RWPE2 (cell line): ENCODE measurements at regions not wholly inside any gene's neighbourhood (a gene's known extent, or its start where the extent isn't known, plus 50 kb on each side); places are given as distances from the start of the nearest gene placed in this dataset.

Experiments used
- ATAC-seq: fragments of 200-7000 bp; cut with Tn5 transposase; 3 replicates; pipeline ENCODE4 v1.9.1; 2021; ENCODE audit warnings: low read depth
- DNase-seq: peaks from one replicate; pipeline ENCODE4 v3.0.0-alpha.2; 2020; ENCODE audit warnings: low spot score
- H3K27ac ChIP-seq: fragments of 450-650 bp; 2 replicates; pipeline ENCODE4 v1.5.1; 2017; ENCODE audit warnings: mild to moderate bottlenecking; ENCODE audit not compliant: poor library complexity, severe bottlenecking
- H3K27me3 ChIP-seq: fragments of 250-450 bp; sonication (Bioruptor Pico); 2 replicates; pipeline ENCODE4 v1.5.1; 2021; ENCODE audit warnings: mild to moderate bottlenecking, moderate library complexity; ENCODE audit not compliant: insufficient read depth, poor library complexity, severe bottlenecking
- H3K36me3 ChIP-seq: fragments of 250-450 bp; sonication (Bioruptor Pico); 2 replicates; pipeline ENCODE4 v1.5.1; 2020; ENCODE audit warnings: low read depth, mild to moderate bottlenecking, moderate library complexity
- H3K4me1 ChIP-seq: fragments of 250-450 bp; sonication (Bioruptor Pico); 2 replicates; pipeline ENCODE4 v1.5.1; 2021; ENCODE audit warnings: mild to moderate bottlenecking, moderate library complexity; ENCODE audit not compliant: insufficient read depth, poor library complexity, severe bottlenecking
- H3K4me3 ChIP-seq: fragments of 250-450 bp; sonication (Bioruptor Pico); 2 replicates; pipeline ENCODE4 v1.5.1; 2021; ENCODE audit warnings: mild to moderate bottlenecking, moderate library complexity; ENCODE audit not compliant: severe bottlenecking
- H3K9me3 ChIP-seq: fragments of 250-450 bp; sonication (Bioruptor Pico); 2 replicates; pipeline ENCODE4 v1.5.1; 2021; ENCODE audit warnings: mild to moderate bottlenecking, moderate library complexity; ENCODE audit not compliant: severe bottlenecking
- TF ChIP-seq, protein P1 (sequence below): fragments of 450-650 bp; IDR thresholded peaks from one replicate; pipeline ENCODE4 v1.5.1; 2017; ENCODE audit warnings: mild to moderate bottlenecking, moderate library complexity; ENCODE audit not compliant: poor library complexity, severe bottlenecking

DNA sequence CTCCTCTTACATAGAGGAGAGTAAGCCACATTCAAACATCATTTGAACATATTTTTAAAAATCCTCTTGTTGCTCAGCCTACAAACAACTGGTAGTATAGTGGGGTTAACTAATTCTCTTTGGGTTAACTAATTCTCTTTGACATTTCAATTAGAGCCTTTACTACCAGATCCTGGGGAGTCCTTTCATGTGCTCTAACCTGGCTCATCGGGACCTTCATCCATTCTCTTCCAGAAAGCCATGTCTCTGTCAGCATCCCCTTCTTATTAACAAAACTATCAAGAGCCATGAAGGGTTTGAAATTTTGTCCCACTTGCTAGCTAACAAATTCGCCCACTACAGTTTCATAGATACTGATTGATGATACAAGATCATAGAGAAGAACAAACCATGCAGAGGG lies 349.8 kb upstream of the PABPC4L start:
- H3K27ac ChIP-seq: no peak overlapping the region
- no peak overlapping the region for H3K4me3 ChIP-seq
- H3K4me1 ChIP-seq: no peaks in the 10 kb centered on the region
- TF ChIP-seq, protein P1, sequence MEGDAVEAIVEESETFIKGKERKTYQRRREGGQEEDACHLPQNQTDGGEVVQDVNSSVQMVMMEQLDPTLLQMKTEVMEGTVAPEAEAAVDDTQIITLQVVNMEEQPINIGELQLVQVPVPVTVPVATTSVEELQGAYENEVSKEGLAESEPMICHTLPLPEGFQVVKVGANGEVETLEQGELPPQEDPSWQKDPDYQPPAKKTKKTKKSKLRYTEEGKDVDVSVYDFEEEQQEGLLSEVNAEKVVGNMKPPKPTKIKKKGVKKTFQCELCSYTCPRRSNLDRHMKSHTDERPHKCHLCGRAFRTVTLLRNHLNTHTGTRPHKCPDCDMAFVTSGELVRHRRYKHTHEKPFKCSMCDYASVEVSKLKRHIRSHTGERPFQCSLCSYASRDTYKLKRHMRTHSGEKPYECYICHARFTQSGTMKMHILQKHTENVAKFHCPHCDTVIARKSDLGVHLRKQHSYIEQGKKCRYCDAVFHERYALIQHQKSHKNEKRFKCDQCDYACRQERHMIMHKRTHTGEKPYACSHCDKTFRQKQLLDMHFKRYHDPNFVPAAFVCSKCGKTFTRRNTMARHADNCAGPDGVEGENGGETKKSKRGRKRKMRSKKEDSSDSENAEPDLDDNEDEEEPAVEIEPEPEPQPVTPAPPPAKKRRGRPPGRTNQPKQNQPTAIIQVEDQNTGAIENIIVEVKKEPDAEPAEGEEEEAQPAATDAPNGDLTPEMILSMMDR: no peak
- no peaks in the 10 kb centered on the region for H3K27me3 ChIP-seq
- DNase-seq (no peak), ATAC-seq (no peak)
- peaks cover 4% of the 10 kb centered on the region for H3K9me3 ChIP-seq
- H3K36me3 ChIP-seq: no peaks in the 10 kb centered on the region

DNA sequence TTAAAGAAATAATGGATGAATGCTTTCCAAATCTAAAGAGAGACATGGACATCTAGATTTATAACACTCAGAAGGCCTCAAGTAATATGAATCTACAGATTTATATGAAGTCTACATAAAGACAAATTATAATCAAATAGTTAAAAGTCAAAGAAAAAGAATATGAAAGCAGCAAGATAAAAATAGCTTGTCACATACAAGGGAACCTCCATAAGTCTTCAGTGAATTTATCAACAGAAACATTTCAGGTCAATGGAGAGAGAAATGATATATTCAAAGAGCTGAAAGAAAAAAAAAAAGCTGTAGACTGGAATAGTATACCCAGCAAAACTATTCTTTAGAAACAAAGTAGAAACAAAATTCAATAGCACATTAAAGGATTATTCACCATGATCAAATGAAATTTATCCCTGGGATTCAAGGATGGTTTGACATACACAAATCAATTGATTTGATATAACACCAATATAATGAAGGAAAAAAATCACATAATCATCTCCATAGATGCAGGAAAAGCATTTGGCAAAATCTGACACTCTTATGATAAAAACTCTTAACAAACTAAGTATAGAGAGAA lies 346.6 kb upstream of the PABPC4L start:
- H3K27ac ChIP-seq: no peak overlapping the region
- no peaks in the 10 kb centered on the region for H3K4me1 ChIP-seq
- H3K36me3 ChIP-seq: no peaks in the 10 kb centered on the region
- peaks cover 4% of the 10 kb centered on the region for H3K9me3 ChIP-seq
- H3K27me3 ChIP-seq: no peaks in the 10 kb centered on the region
- TF ChIP-seq, protein P1: no peak
- no peak for DNase-seq
- no peak overlapping the region for H3K4me3 ChIP-seq
- no peak for ATAC-seq

DNA sequence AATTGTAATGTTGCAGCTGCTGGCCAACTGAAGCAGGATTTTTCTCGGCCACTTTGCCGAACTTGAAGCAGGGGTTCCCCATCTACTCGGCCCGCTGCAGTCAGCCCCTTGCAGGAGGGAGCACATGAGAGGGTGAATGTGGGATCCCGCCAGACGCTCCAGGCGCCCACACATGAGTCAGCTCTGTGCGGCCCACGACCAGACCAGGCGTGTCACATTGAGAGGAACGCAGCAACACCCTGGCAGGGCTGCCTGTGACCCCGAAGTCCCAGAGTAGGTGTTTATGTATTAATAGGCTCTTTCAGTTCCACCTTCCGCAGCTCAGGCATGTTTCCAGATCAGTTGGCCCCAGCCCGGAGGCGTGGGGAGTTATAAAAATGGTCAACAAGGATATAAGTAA lies 344.7 kb upstream of the PABPC4L start:
- no peak overlapping the region for H3K27ac ChIP-seq
- H3K36me3 ChIP-seq: no peaks in the 10 kb centered on the region
- no peaks in the 10 kb centered on the region for H3K27me3 ChIP-seq
- TF ChIP-seq, protein P1: no peak
- no peak overlapping the region for H3K4me3 ChIP-seq
- H3K4me1 ChIP-seq: no peaks in the 10 kb centered on the region
- peaks cover 4% of the 10 kb centered on the region for H3K9me3 ChIP-seq
- ATAC-seq: no peak
- no peak for DNase-seq

DNA sequence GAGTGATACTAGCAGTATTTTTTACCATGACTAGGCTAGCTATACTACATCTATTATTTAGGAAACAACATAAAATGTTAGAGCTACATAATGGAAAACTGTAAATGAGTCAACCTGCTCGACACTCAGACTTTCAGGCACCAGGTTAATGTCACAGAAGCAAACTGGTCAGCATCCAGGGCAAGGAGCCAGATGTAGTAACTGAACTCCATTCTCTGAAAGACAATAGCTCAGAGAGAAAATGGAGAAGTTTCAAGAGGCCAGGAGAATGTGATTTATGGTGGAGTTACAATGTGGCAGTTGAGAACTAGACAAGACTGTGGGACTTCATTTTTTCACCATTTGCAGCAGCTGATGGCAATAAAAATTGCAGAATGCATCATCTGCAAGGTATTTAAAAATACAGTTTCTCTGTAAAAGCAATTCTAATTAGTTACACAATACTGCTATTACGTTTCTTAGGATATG lies 342.7 kb upstream of the PABPC4L start:
- DNase-seq: no peak
- H3K27ac ChIP-seq: no peak overlapping the region
- no peak for ATAC-seq

DNA sequence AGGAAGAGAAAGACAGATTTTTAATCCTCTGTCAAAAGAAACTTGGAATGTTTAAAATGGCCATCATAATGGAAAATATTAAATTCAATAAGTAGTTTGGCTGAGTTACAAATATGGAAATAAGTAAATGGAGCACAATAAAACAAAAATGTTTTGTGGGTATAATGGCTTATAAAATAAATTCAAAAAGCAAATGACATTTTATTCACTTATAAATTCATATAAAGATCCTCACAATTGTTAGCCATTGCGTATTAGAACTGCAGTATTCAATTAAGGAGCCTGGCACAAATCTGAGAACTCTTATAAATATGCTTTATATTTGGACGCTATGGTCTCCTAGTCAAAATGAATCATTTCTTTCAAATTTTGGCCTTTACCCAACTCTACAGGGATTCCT lies 339.0 kb upstream of the PABPC4L start:
- Histone ChIP-seq H3K4me3 (no peak overlapping the region), H3K36me3 (no peaks in the 10 kb centered on the region), H3K4me1 (no peaks in the 10 kb centered on the region), H3K27ac (no peak overlapping the region), H3K9me3 (no peaks in the 10 kb centered on the region), H3K27me3 (no peaks in the 10 kb centered on the region)
- DNase-seq (no peak), ATAC-seq (no peak)
- TF ChIP-seq, protein P1: no peak

More for the DNA sequence above, 342.7 kb upstream of the PABPC4L start:
- Histone ChIP-seq H3K4me3 (no peak overlapping the region), H3K27me3 (no peaks in the 10 kb centered on the region), H3K36me3 (no peaks in the 10 kb centered on the region), H3K4me1 (no peaks in the 10 kb centered on the region), H3K9me3 (peaks cover 4% of the 10 kb centered on the region)
- TF ChIP-seq, protein P1: no peak
